ENCODE measurements at regions not wholly inside any gene's neighbourhood (a gene's known extent, or its start where the extent isn't known, plus 50 kb on each side); places are given as distances from the start of the nearest gene placed in this dataset.

- intact Hi-C loops (cut with DNase I) = no loop called here
- Histone ChIP-seq H3K36me3 (no peaks in the 10 kb centered on the region), H3K4me3 (no peak overlapping the region), H3K4me1 (no peaks in the 10 kb centered on the region), H3K9me3 (no peaks in the 10 kb centered on the region), H3K27ac (replicated peaks in 1 of 4) (no peak overlapping the region), H3K27me3 (no peaks in the 10 kb centered on the region)
- no peak for DNase-seq (ENCODE audit: extremely low spot score)
- 95% methylated on average over 1 of the region's 1 CpG for WGBS
- TF ChIP-seq EP300 (IDR thresholded peaks at IDR 0.05) = no peak
- no peak for TF ChIP-seq POLR2AphosphoS5 (IDR thresholded peaks at IDR 0.05)
- TF ChIP-seq CTCF (IDR thresholded peaks at IDR 0.05) = no peak
- no peak for TF ChIP-seq POLR2A (IDR thresholded peaks at IDR 0.05; ENCODE audit: low read depth)
Observed at GRCh38 chr3:157922614-157923013, 183.6 kb downstream of the SHOX2 start.

- Histone ChIP-seq H3K4me3 (no peak overlapping the region), H3K4me1 (no peaks in the 10 kb centered on the region), H3K9me3 (no peaks in the 10 kb centered on the region), H3K36me3 (no peaks in the 10 kb centered on the region), H3K27ac (replicated peaks in 1 of 4) (no peak overlapping the region), H3K27me3 (no peaks in the 10 kb centered on the region)
- intact Hi-C loops (cut with DNase I) = no loop called here
- DNase-seq (ENCODE audit: extremely low spot score) = no peak
- WGBS = 69% methylated on average over 3 of the region's 3 CpGs
- TF ChIP-seq CTCF (IDR thresholded peaks at IDR 0.05) (no peak), POLR2A (IDR thresholded peaks at IDR 0.05; ENCODE audit: low read depth) (no peak), POLR2AphosphoS5 (IDR thresholded peaks at IDR 0.05) (no peak), EP300 (IDR thresholded peaks at IDR 0.05) (no peak)
Observed at GRCh38 chr3:157921811-157922210, 184.4 kb downstream of the SHOX2 start.

GRCh38 chr3:157920822-157921700, 185.2 kb downstream of the SHOX2 start:
- H3K9me3 ChIP-seq = no peaks in the 10 kb centered on the region
- DNase-seq (ENCODE audit: extremely low spot score) = no peak
- H3K36me3 ChIP-seq = no peaks in the 10 kb centered on the region
- 76% methylated on average over 19 of the region's 19 CpGs for WGBS
- no peak overlapping the region for H3K4me3 ChIP-seq
- intact Hi-C loops (cut with DNase I) = no loop called here
- TF ChIP-seq EP300 (IDR thresholded peaks at IDR 0.05) (no peak), POLR2AphosphoS5 (IDR thresholded peaks at IDR 0.05) (no peak), CTCF (IDR thresholded peaks at IDR 0.05) (no peak), POLR2A (IDR thresholded peaks at IDR 0.05; ENCODE audit: low read depth) (no peak)
- no peaks in the 10 kb centered on the region for H3K27me3 ChIP-seq
- H3K27ac ChIP-seq (replicated peaks in 1 of 4) = no peak overlapping the region
- H3K4me1 ChIP-seq = no peaks in the 10 kb centered on the region

GRCh38 chr3:157919319-157919887, 186.8 kb downstream of the SHOX2 start:
- intact Hi-C loops (cut with DNase I) = no loop called here
- Histone ChIP-seq H3K36me3 (no peaks in the 10 kb centered on the region), H3K27me3 (no peaks in the 10 kb centered on the region), H3K9me3 (no peaks in the 10 kb centered on the region), H3K4me3 (no peak overlapping the region), H3K27ac (replicated peaks in 1 of 4) (no peak overlapping the region), H3K4me1 (no peaks in the 10 kb centered on the region)
- WGBS = 86% methylated on average over 2 of the region's 2 CpGs
- TF ChIP-seq POLR2AphosphoS5 (IDR thresholded peaks at IDR 0.05) (no peak), EP300 (IDR thresholded peaks at IDR 0.05) (no peak), POLR2A (IDR thresholded peaks at IDR 0.05; ENCODE audit: low read depth) (no peak), CTCF (IDR thresholded peaks at IDR 0.05) (no peak)
- no peak for DNase-seq (ENCODE audit: extremely low spot score)
